ENCODE measurements at regions not wholly inside any gene's neighbourhood (a gene's known extent, or its start where the extent isn't known, plus 50 kb on each side); places are given as distances from the start of the nearest gene placed in this dataset.
"Not testable (repeated sequence)": the region's sequence is repeated elsewhere in the genome, so short reads cannot be mapped to it uniquely, and the experiment has no call there.

- Mint-ChIP-seq H3K36me3 (no peaks in the 10 kb centered on the region), H3K27ac (no peak overlapping the region), H3K9me3 (no peaks in the 10 kb centered on the region)
- DNase-seq (ENCODE audit: low spot score in 2 of 2) (no peak), ATAC-seq (no peak)
Observed at GRCh38 chr10:124213899-124214510, 120.6 kb upstream of the CHST15 start.

GRCh38 chr10:124213471-124213870 lies 120.1 kb upstream of the CHST15 start:
- ATAC-seq: no peak
- Mint-ChIP-seq H3K9me3 (no peaks in the 10 kb centered on the region), H3K36me3 (no peaks in the 10 kb centered on the region), H3K27ac (no peak overlapping the region)
- DNase-seq (ENCODE audit: low spot score in 2 of 2): no peak

- ATAC-seq: no peak
Observed at GRCh38 chr10:124212702-124213101, 119.3 kb upstream of the CHST15 start.

GRCh38 chr10:124211921-124212320 lies 118.5 kb upstream of the CHST15 start:
- no peaks in the 10 kb centered on the region for H3K36me3 Mint-ChIP-seq
- ATAC-seq (no peak), DNase-seq (ENCODE audit: low spot score in 2 of 2) (no peak)
- H3K27ac Mint-ChIP-seq: no peak overlapping the region
- peaks cover 4 to 5% of the 10 kb centered on the region in 2 donors for H3K9me3 Mint-ChIP-seq

More at GRCh38 chr10:124212702-124213101, 119.3 kb upstream of the CHST15 start:
- Mint-ChIP-seq H3K27ac (no peak overlapping the region), H3K36me3 (no peaks in the 10 kb centered on the region), H3K9me3 (no peaks in the 10 kb centered on the region)
- no peak for DNase-seq (ENCODE audit: low spot score in 2 of 2)

- ATAC-seq: no peak
Observed at GRCh38 chr10:124210263-124210662, 116.9 kb upstream of the CHST15 start.

GRCh38 chr10:124207391-124207790 lies 114.0 kb upstream of the CHST15 start:
- DNase-seq (ENCODE audit: low spot score in 2 of 2): no peak
- Mint-ChIP-seq H3K36me3 (no peaks in the 10 kb centered on the region), H3K27ac (no peak overlapping the region), H3K9me3 (peaks cover 4 to 5% of the 10 kb centered on the region in 2 donors)
- no peak for ATAC-seq

More at GRCh38 chr10:124210263-124210662, 116.9 kb upstream of the CHST15 start:
- DNase-seq (ENCODE audit: low spot score in 2 of 2): no peak
- no peaks in the 10 kb centered on the region for H3K36me3 Mint-ChIP-seq
- H3K9me3 Mint-ChIP-seq: peaks cover 4 to 5% of the 10 kb centered on the region in 2 donors
- H3K27ac Mint-ChIP-seq: no peak overlapping the region

GRCh38 chr10:124206616-124207015 lies 113.2 kb upstream of the CHST15 start:
- DNase-seq (ENCODE audit: low spot score in 2 of 2) (no peak), ATAC-seq (no peak)
- Mint-ChIP-seq H3K36me3 (no peaks in the 10 kb centered on the region), H3K27ac (no peak overlapping the region), H3K9me3 (peaks cover 4 to 5% of the 10 kb centered on the region in 2 donors)

- no peak overlapping the region for H3K27ac Mint-ChIP-seq
- ATAC-seq (no peak), DNase-seq (ENCODE audit: low spot score in 2 of 2) (no peak)
- H3K9me3 Mint-ChIP-seq: peaks cover 4 to 5% of the 10 kb centered on the region in 2 donors
- H3K36me3 Mint-ChIP-seq: no peaks in the 10 kb centered on the region
Observed at GRCh38 chr10:124205432-124205831, 112.0 kb upstream of the CHST15 start.

- Mint-ChIP-seq H3K36me3 (no peaks in the 10 kb centered on the region), H3K27ac (no peak overlapping the region), H3K9me3 (peaks cover 4 to 5% of the 10 kb centered on the region in 2 donors)
- ATAC-seq: no peak
- no peak for DNase-seq (ENCODE audit: low spot score in 2 of 2)
Observed at GRCh38 chr10:124204726-124205125, 111.3 kb upstream of the CHST15 start.

- DNase-seq (ENCODE audit: low spot score in 2 of 2) (no peak), ATAC-seq (no peak)
- no peak overlapping the region for H3K27ac Mint-ChIP-seq
- H3K36me3 Mint-ChIP-seq: no peaks in the 10 kb centered on the region
- peaks cover 0 to 5% of the 10 kb centered on the region in 2 donors for H3K9me3 Mint-ChIP-seq
Observed at GRCh38 chr10:124200011-124200410, 106.6 kb upstream of the CHST15 start.

- DNase-seq (ENCODE audit: low spot score in 2 of 2): no peak
- Mint-ChIP-seq H3K9me3 (peaks cover 0 to 5% of the 10 kb centered on the region in 2 donors), H3K27ac (no peak overlapping the region), H3K36me3 (no peaks in the 10 kb centered on the region)
- no peak for ATAC-seq
Observed at GRCh38 chr10:124198871-124199270, 105.5 kb upstream of the CHST15 start.

GRCh38 chr10:124198125-124198501 lies 104.7 kb upstream of the CHST15 start:
- ATAC-seq: no peak
- Mint-ChIP-seq H3K9me3 (peaks cover 0 to 5% of the 10 kb centered on the region in 2 donors), H3K36me3 (no peaks in the 10 kb centered on the region), H3K27ac (no peak overlapping the region)
- peak in 1 of 2 donors; percentile 1 for DNase-seq (ENCODE audit: low spot score in 2 of 2)

- no peak for ATAC-seq
- no peak overlapping the region for H3K27ac Mint-ChIP-seq
Observed at GRCh38 chr10:124197371-124198124, 104.2 kb upstream of the CHST15 start.

GRCh38 chr10:124196659-124197058 lies 103.3 kb upstream of the CHST15 start:
- H3K9me3 Mint-ChIP-seq: peaks cover 0 to 5% of the 10 kb centered on the region in 2 donors
- H3K27ac Mint-ChIP-seq: no peak overlapping the region
- no peak for ATAC-seq
- peak in 1 of 2 donors; percentile 11 for DNase-seq (ENCODE audit: low spot score in 2 of 2)
- no peaks in the 10 kb centered on the region for H3K36me3 Mint-ChIP-seq

More at GRCh38 chr10:124197371-124198124, 104.2 kb upstream of the CHST15 start:
- H3K36me3 Mint-ChIP-seq: no peaks in the 10 kb centered on the region
- H3K9me3 Mint-ChIP-seq: peaks cover 0 to 5% of the 10 kb centered on the region in 2 donors
- DNase-seq (ENCODE audit: low spot score in 2 of 2): peak in 1 of 2 donors; percentile 7

- no peak for ATAC-seq
- Mint-ChIP-seq H3K27ac (no peak overlapping the region), H3K9me3 (peaks cover 0 to 5% of the 10 kb centered on the region in 2 donors), H3K36me3 (no peaks in the 10 kb centered on the region)
- peak in 1 of 2 donors; percentile 2 for DNase-seq (ENCODE audit: low spot score in 2 of 2)
Observed at GRCh38 chr10:124194199-124194824, 100.9 kb upstream of the CHST15 start.

- H3K27ac Mint-ChIP-seq: no peak overlapping the region
- peaks cover 0 to 5% of the 10 kb centered on the region in 2 donors for H3K9me3 Mint-ChIP-seq
- ATAC-seq: no peak
- peak in 1 of 2 donors; percentile 18 for DNase-seq (ENCODE audit: low spot score in 2 of 2)
- H3K36me3 Mint-ChIP-seq: no peaks in the 10 kb centered on the region
Observed at GRCh38 chr10:124193309-124193696, 99.9 kb upstream of the CHST15 start.

- not testable (repeated sequence) for H3K9me3 Mint-ChIP-seq, ATAC-seq, H3K36me3 Mint-ChIP-seq, H3K27ac Mint-ChIP-seq
- DNase-seq (ENCODE audit: low spot score in 2 of 2): peak in 1 of 2 donors; percentile 45
Observed at GRCh38 chr10:124192664-124193308, 99.4 kb upstream of the CHST15 start.
